ENCODE measurements at regions not wholly inside any gene's neighbourhood (a gene's known extent, or its start where the extent isn't known, plus 50 kb on each side); places are given as distances from the start of the nearest gene placed in this dataset.

GRCh38 chr16:48950184-48950583, 331.5 kb downstream of the CBLN1 start:
- DNase-seq (ENCODE audit: low read depth) = no peak
- TF ChIP-seq, protein P1, sequence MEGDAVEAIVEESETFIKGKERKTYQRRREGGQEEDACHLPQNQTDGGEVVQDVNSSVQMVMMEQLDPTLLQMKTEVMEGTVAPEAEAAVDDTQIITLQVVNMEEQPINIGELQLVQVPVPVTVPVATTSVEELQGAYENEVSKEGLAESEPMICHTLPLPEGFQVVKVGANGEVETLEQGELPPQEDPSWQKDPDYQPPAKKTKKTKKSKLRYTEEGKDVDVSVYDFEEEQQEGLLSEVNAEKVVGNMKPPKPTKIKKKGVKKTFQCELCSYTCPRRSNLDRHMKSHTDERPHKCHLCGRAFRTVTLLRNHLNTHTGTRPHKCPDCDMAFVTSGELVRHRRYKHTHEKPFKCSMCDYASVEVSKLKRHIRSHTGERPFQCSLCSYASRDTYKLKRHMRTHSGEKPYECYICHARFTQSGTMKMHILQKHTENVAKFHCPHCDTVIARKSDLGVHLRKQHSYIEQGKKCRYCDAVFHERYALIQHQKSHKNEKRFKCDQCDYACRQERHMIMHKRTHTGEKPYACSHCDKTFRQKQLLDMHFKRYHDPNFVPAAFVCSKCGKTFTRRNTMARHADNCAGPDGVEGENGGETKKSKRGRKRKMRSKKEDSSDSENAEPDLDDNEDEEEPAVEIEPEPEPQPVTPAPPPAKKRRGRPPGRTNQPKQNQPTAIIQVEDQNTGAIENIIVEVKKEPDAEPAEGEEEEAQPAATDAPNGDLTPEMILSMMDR (IDR thresholded peaks at IDR 0.05; ENCODE audit: control insufficient read depth, extremely low read depth, insufficient read depth) = no peak
- H3K4me3 ChIP-seq (ENCODE audit: low read depth, low read length) = no peak overlapping the region

GRCh38 chr16:48949636-48950035, 332.0 kb downstream of the CBLN1 start:
- DNase-seq (ENCODE audit: low read depth) = no peak
- H3K4me3 ChIP-seq (ENCODE audit: low read depth, low read length) = no peak overlapping the region
- TF ChIP-seq, protein P1 (IDR thresholded peaks at IDR 0.05; ENCODE audit: control insufficient read depth, extremely low read depth, insufficient read depth) = no peak

DNA sequence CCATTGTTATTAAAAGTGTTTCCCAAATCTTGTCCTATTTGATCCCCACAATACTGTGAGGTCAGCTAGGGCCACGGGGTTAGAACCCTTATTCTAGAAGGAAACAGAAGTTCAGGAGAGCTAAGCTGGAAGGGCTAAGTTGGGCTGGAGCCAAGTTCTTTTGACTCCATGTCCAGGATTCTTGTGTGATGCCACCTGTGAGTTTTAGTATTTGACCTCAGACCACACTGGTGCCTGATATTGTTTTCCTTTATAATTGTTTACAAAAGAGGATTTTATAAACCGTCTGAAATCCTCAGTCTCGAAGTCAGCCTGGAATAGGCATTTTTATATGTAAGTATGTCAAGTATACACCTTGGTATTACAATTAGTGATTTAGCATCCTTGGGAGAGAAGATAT, 332.7 kb downstream of the CBLN1 start:
- no peak for DNase-seq (ENCODE audit: low read depth)
- TF ChIP-seq, protein P1 (IDR thresholded peaks at IDR 0.05; ENCODE audit: control insufficient read depth, extremely low read depth, insufficient read depth) = no peak
- H3K4me3 ChIP-seq (ENCODE audit: low read depth, low read length) = no peak overlapping the region

DNA sequence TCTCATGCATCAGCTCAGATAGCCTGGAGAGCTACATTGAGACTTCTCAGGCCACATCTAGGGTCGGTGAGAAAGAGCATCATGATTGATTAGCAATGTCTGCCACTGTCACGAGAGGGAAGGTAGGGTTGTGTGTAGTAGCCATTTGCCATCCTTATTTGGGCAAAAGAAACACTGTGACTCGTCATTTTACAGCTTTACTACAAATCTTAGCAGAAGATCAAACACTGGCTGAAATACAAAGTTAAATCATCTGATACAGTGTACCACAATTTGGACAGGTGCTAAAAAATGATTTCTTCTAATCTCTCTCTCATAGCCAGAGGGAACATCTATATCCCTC, 334.3 kb downstream of the CBLN1 start:
- H3K4me3 ChIP-seq (ENCODE audit: low read depth, low read length) = no peak overlapping the region
- no peak for DNase-seq (ENCODE audit: low read depth)
- TF ChIP-seq, protein P1 (IDR thresholded peaks at IDR 0.05; ENCODE audit: control insufficient read depth, extremely low read depth, insufficient read depth) = no peak

- TF ChIP-seq, protein P1 (IDR thresholded peaks at IDR 0.05; ENCODE audit: control insufficient read depth, extremely low read depth, insufficient read depth) = no peak
- DNase-seq (ENCODE audit: low read depth) = no peak
- no peak overlapping the region for H3K4me3 ChIP-seq (ENCODE audit: low read depth, low read length)
Measured at GRCh38 chr16:48946686-48947370, 334.8 kb downstream of the CBLN1 start.

DNA sequence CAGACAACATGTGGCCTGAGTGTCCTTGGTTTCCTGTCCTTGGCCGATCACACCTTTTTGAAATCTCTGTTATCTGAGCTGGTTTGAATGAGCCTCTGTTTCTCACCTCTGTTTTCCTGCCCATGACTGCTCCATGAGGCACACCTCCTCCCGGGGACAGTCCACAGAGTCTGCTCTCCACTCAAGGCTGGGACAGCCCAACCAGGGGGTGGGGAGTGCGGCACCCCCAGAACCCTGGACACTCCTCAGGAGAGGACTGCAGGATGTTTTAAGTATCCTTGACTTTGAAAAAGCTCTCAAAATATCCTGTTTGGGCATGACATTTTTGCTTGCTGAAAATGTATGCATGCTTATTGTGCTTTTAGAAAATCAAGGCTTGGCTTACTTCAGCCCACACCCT, 333.0 kb upstream of the N4BP1 start:
- TF ChIP-seq, protein P1 (IDR thresholded peaks at IDR 0.05; ENCODE audit: control insufficient read depth, extremely low read depth, insufficient read depth) = no peak
- no peak overlapping the region for H3K4me3 ChIP-seq (ENCODE audit: low read depth, low read length)
- no peak for DNase-seq (ENCODE audit: low read depth)

GRCh38 chr16:48936811-48937210, 326.8 kb upstream of the N4BP1 start:
- no peak for DNase-seq (ENCODE audit: low read depth)
- TF ChIP-seq, protein P1 (IDR thresholded peaks at IDR 0.05; ENCODE audit: control insufficient read depth, extremely low read depth, insufficient read depth) = no peak
- no peak overlapping the region for H3K4me3 ChIP-seq (ENCODE audit: low read depth, low read length)
